ENCODE measurements at regions not wholly inside any gene's neighbourhood (a gene's known extent, or its start where the extent isn't known, plus 50 kb on each side); places are given as distances from the start of the nearest gene placed in this dataset.

DNA sequence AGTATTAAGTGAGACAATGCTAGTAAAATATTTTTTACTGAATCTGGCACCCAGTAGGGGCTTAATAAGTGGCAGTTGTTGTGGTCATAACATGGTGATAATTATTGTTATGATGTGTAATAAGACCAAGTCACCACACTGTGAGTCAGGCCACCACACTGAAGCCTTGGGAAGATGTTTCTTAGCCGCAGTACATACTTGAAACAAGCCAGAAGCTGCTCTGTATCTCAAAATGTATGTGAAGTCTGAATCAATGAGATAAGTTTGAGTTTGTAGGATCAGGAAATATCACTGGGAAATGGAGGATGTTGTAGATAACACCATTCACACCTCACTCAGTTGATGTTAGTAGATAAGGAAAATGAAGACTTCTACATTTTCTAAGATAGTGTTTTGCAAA lies 51.3 kb upstream of the PTPN3 start:
- no peak for DNase-seq

DNA sequence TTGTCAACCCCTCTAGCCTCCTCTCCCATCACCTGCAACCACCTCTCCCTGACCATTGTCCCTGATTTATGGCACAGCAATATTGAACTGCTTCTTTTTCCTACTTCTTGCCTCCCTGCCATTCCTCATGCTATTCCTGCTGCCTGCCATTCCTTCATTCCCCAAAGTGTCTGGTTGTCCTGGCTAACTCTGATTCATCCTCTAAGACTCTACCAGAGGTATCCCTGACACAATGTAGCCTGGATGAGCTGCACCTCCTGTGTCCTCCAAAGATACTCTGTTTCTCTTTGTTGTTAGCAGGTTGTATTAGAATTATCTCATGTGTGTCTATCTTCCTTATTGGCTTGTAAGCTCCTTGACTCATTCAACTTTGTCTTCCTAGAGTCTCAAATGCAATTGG lies 53.5 kb upstream of the PTPN3 start:
- DNase-seq = no peak

DNA sequence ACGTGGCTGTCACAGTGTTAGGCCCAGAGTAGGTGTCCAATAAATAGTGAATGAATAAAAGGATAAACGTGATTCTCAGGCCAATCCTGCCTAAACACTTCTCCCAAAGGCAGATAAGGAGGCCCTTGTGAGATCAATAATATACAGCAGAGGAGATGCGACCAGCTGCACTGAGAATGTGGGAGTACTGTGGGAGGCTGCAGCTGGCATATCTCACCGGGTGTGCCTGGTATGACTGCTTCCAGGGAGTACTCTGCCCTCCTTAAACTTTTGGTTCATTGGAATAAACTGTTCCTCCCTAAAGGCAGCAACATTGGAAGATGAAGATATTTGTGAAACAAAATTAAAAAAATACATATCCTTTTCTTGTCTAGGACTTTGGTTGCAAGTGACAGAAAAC lies 57.1 kb upstream of the PTPN3 start:
- DNase-seq = no peak

DNA sequence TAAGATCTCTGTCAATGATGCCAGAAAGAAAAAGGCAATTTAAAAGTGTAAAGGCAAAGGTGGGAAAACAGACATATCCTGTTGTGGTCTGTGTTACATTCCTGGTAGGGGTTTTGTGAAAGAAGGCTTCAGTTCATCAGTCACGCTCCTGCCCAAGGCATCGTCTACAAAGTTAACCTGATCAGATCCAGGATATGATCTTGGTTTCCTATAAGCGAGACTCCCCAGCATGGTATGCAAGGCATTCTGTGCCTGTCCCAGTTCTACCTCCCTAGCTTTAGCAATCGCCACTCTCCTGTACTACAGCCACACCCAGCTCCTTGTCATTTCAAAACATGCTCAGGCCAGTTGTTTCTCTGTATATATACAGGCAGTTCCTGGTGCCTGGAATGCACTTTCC lies 58.0 kb upstream of the PTPN3 start:
- no peak for DNase-seq

DNA sequence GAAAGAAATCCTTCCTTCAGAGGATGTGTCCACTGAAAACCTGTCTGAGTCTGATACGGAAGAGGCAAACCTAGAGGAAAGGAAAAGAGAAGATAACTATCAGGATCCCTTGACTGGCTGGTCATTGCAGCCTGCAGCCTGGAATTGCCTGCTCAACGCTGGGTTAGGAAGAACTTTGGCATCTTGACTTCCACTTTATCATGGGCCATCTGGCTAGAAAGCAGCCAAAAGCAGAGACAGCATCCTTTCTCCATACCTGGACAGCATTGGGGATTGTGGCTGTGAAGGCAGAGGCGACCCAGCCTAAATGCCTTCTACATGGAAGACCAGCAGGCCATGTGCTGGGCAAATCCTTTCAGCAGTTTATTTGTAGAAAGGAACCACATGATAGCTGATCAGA lies 58.7 kb upstream of the PTPN3 start:
- DNase-seq = no peak

DNA sequence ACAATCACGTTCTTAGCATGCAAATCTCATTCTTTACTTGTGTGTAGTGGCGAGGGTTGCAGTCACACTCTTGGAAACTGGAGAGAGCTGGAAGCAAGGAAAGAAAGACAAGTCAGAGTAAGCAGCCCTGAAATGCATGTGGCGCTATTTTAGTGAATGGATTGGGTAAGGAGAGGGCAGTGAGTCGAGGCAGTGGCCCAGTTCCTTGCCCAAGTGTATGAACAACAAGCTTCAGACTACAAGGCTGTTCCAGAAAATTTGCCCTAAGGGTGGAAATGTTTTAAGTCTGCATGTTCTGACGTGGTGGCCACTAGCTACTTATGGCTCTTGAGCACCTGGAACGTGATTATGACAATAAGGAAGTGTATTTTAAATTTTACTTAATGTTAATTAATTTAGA lies 59.4 kb upstream of the PTPN3 start:
- DNase-seq = no peak

DNA sequence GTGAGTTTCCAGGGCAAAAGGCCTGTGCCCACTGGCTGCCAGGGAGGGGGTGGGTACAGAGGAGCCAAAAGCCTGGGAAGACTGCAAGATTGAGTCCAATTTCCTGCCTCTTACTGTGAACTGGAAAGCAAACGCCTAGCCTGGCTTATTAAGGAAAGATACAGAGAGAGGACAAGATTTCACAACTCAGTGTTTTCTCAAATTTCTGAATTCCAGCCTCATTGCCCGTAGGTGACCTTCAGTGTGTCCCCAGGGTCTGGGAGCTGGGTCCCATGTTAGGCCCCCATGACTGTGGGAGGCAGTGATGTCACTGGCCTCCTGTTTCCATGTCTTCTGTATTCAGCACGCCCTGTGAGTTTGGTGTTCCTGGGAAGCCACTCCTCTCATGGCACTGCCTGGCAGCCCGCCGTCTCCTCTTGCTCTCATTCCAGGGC lies 60.6 kb upstream of the PTPN3 start:
- DNase-seq = no peak

DNA sequence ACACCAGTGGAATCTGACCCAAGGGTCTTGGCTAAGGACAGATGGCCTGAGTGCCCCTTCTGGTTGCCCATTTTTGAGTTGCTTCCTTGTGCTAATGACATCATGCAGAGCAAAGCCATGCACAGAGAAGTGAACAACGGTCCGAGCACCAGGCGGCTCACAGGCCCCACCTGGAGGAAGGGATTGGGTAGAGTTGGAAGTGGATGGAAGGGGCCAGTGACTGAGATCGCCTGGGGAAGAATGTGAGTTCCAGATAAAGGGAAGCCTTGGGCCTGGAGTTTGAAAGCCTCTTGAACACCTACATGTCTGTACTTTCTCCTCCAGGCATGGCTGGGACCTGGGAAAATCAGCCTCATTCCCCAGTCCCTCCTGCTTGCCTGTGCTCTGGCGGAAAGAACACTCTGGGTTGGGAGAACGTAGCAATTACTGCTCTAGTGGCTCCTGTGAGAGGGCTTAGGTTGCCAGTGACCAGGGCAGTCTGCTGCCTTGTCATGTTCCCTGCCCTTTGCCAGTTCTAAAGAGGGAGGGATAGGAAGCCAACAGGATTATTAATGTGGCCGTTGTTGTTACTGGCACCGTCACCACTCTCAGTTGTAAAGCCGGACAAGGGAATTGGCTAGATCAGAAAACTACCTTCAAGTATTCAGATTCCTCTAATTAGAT lies 62.5 kb upstream of the PTPN3 start:
- DNase-seq = no peak

DNA sequence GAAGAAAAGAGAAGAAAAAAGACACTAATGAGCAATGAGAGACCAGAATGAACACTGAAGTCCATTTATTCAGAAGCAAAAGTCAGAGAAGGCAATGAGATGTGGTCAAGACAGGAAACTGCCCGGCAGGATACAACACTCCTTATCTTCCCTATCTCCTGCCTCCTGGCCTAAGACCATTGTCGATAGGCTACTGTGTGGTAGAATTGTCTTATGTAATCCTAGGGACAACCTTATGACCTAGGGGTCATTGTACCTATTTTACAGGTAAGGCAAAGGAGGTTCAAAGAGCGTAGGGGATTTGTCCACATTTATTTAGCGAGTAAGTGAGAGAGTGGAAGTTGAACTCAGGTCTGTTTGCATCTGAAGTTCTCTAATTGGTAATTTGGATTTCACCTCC lies 63.0 kb upstream of the PTPN3 start:
- DNase-seq = no peak

DNA sequence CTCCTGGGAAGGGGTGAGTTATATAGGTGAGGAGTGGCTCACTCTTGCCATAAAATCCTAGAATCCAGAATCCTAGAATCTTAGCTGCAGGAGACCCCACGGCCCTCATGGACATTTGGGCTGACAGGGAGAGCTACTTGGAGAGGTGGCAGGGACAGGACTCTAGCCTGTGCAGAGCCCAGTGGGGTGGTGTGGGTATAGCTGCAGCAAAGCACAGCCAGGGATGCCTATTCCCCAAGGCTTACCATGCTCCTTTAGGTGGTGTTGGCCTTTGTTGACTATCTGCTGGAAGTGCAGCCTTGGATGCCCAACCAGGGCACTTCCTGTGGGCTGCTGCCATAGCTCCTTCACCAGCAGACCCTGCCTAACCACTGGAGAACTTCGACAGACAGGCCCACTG lies 70.0 kb upstream of the PTPN3 start:
- DNase-seq = no peak

DNA sequence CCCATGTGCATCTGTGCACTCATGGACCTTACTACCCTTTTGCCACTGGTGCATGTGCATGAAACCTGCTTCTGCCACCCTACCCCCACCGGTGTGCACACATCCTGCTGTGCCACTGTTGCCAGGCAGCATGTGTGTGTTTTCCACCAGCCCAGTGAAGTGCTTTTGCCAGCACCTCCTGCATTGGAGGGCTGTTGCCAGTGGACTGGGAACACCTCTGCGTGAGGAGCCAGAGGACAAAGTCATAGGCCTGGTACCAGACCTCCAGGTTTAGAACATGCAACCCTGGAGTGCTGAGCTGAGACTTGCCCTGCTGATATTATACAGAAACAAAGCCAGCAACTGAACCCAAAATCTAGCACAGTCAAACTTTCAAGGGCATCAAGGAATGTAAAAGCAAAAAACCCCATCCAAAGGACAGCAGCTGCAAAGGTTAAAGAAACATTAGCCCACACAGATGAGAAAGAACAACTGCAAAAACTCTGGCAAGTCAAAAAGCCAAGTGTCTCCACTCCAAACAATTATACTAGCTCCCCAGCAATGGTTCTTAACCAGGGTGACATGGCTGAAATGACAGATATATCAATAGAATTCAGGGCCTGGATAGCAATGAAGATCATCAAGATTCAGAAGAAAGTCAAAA lies 70.6 kb upstream of the PTPN3 start:
- DNase-seq = no peak

DNA sequence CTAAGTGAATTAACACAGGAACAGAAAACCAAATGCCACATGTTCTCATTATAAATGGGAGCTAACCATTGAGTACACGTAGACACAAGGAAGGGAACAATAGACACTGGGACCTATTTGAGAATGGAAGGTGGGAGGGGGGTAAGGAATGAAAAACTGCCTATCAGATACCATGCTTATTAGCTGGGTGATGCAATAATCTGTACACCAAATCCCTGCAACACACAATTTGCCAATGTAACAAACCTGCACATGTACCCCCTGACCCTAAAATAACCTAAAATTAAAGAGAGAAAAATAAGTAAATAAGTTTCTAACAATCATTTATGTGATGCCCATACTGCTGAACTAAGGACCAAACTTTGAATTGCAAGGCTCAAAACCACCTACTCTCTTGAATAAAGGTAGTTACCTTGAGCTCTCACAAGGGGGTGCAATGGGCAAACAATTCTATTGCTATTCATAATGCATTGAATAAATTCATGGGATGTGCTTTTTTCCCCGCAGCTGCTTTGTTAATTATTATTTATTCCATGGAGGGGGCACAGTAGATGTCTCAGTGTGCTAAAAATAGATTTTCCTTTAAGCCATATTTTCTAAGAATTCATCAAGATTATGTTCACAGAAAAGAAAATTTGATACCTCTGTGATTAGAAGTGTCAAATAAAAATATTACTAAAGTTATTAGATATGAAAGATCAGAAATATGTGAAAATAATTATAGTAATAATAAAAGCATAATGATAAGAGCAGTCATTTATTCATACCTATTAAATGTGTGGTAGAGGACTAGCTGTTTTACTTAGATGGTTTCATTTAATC lies 76.2 kb upstream of the PTPN3 start:
- peak; percentile 70 for DNase-seq

DNA sequence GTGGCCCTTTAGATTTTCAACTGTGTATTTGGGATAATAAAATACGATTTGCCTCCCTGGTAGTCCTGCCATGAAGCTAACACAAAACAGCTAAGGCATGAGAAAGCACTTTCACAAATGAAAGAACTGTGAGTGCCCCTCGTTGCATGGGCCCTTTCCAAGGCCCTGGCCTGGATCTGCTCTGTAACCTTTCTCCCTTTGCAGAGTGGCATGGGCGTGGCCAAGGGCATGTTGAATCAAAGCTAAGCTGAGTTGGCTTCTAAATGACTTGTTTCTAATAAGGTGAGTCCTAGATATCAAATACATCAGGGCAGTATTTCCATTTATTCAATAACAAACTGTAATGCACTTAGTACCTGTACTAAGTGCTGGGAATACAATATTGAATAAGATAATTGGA lies 78.7 kb upstream of the PTPN3 start:
- DNase-seq = no peak

DNA sequence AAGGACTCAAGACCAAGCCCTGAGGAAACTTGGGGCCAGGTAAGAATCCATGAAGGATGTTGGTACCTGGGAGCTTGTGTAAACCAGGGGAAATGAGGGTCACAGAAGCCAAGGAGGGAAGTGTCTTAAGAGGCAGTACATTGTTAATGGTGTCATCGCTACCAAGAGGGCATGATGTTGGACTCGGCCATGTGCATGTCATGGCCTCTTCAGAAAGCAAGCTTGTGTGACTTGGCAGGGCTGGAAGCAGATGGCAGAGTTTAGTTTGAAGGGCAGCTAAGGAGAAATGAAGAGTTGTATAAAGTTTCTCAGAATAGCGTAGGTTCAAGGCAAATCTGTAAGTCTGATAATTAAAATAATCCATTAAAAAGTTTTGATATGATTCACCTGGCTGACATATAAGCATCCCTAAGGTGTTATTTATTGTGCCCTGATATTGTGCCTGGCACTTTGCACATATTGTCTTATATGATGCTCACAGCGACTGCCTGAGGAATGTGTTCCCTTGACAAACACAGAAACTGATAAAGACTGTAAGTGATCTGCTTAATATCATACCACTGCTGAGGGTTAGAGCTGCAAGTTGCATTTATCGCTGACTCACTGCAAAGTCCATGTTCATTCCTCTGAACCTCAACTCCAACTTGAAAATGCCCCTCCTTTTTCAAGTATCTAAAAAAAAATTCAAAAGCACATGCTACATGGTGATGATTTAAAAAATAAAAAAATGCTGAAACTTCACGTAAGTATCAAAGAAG lies 81.3 kb upstream of the PTPN3 start:
- peak; percentile 33 for DNase-seq

DNA sequence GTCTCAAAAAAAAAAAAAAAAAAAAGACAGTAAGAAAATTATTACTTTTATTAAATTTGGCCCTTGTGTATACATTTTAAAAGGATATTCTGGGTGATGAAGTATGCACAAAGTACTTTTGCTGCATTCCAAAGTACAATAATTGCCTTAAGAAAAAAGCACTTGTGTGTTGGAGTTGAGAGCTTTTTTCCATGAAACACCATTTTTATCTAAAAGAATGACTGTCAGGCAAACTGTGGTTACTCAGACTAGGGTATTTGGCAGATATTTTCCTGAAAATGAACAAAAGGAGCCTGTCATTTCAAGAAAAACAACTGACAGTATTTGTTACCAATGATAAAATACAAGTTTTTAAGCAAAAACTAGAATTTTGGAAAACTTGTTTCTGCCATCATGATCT lies 84.3 kb upstream of the PTPN3 start:
- no peak for DNase-seq

DNA sequence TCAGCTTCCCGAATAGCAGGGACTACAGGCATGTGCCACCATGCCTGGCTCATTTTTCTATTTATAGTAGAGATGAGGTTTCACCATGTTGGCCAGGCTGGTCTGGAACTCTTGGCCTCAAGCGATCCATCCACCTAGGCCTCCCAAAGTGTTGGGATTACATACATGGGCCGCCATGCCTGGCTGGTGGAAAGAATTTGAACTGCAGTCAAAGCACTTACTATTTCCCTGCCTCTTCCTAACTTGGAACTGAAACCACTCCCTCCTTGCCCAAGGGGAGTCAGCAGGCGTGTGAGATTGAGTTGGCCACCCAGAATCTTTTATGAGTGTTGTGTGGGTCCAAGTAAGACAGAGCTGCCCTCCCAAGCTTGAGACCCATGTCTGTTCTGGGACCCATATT lies 86.1 kb upstream of the PTPN3 start:
- DNase-seq = no peak

DNA sequence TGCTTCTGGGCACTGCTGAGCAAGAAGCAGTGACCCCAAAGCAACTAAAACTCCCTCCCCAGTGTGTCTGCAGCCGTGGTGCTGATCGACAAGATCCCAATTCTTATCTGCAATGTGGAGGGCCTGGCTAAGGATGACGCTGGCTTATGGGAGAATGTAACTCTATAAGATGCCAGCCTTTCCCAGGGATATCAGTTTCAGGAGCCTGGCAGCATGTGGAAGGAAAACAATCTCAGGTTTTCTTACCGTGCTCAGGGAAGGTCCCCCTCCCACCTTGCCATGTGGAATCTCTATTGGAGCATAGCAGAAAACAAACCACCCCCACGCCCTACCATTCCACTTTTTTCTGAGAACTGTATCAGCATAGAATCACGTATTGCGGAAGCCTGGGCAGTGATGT lies 87.7 kb upstream of the PTPN3 start:
- DNase-seq = no peak

DNA sequence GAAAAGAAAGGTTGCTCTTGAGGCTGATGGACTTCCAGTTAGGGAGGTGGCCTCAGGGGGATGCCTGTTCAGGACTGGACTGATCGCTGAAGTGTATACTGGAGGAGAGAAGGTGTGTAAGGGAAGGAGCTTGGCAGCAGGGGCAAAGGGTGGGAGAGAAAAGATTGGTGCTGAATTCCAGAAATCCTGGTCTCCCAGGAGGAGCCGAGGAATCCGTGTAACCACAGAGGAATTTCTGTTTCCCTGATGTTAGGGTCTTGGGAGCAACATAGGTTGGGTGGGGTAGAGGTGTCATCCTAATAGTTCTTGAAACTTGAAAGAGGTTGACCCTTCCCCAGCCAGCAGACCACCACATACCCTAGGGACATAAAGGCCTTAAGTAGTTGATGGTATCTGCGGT lies 88.9 kb upstream of the PTPN3 start:
- DNase-seq = no peak

DNA sequence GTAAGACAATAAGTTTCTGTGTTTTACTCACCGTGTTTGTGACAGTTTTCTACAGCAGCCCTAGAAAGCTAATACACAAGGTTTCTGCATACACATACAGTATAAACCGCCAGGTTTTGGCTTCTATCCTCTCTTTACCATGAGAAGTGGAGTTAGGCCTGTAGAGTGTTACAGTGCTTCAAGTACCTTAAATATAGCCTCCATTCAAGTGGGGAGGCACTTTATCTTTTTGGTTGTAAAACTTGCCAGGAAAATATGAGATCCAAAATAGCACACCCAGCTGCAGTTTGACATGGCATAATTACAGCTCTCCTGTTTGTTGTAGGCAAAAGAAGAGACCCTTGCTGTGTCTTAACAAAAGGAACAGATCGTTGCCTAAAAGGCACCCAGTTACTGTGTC lies 90.3 kb upstream of the PTPN3 start:
- no peak for DNase-seq

DNA sequence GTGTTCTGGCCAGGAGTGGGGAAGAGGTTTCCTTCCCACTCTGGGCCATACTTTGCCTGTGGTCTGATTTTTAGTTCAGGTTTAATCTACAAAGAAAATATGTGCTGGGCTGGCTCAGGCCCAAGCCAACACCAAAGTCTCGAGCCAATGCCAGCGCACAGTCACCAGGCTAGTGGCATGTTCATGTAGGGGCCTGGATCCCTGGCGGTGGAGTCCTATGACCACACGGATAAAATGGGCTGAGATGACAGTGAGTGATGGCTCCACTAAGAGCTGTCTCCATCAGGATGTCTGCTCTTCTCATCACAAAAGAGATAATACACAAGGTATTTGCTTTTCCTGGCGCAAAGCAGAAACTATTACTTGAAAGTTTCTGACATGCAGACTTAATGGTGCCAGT lies 92.9 kb upstream of the PTPN3 start:
- DNase-seq = no peak

DNA sequence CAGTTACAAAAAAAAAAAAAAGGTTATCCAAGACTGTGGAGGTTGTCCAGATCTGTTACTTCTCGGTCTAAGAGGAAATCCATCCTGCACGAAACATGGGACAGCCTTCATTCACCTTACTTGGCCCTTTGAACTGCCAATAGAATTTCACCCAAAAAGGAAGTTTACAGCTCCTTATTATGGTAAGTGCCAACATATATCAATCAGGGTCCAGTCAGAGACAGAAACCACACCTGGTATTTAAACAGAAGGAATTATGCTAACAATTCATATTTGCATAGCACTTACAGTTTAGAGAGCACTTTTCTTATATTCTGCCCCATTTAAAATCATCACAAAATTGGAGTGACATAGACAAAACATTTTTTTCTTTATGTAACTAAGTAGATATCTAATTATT lies 93.6 kb upstream of the PTPN3 start:
- DNase-seq = no peak

DNA sequence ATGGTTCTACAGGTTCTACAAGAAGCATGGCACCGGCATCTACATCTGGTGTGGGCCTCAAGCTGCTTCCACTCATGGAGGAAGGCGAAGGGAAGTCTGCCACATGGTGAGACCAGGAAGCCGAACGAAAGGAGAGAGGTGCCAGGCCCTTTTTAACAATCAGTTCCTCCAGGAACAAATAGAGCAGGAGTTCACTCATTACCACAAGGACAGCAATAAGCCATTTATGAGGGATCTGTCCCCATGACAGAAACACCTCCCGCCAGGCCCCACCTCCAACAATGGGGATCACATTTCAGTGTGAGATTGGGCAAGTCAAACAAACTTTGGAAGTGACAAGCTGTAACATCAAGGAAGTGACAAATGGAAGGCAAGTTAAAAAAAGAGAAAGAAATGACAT lies 95.5 kb upstream of the PTPN3 start:
- no peak for DNase-seq

DNA sequence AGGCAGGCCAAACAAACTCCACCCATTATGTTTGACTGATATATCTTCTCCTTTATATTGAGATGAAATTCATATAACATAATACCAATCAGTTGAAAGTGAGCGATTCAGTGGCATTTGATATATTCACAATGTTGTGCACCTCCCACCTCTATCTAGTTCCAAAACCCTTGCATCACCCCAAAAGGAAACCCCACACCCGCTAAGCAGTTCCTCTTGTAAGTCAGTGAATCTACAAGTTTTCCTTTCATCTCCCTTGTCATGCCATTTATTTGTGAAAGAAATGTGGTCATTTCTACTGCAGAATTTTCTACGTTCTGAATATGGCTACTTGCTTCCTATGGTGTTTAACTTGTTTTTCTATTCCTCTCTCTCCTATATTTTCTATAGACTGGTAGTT lies 99.4 kb upstream of the PTPN3 start:
- no peak for DNase-seq

Data from fibroblast of skin of abdomen (primary cell).